ENCODE measurements at regions not wholly inside any gene's neighbourhood (a gene's known extent, or its start where the extent isn't known, plus 50 kb on each side); places are given as distances from the start of the nearest gene placed in this dataset.

- TF ChIP-seq CTCF (IDR thresholded peaks at IDR 0.05; ENCODE audit: poor library complexity, severe bottlenecking) (no peak), RAD21 (conservative IDR thresholded peaks at IDR 0.05) (no peak)
These were observed 102.2 kb downstream of the TSEN15 start for GRCh38 chr1:184153731-184154130.

Data from neural cell (in vitro differentiated cells).